Cardiac muscle cell (in vitro differentiated cells and primary cell): ENCODE measurements at regions not wholly inside any gene's neighbourhood (a gene's known extent, or its start where the extent isn't known, plus 50 kb on each side); places are given as distances from the start of the nearest gene placed in this dataset.

Source experiments
- DNase-seq, 2 donors: peaks; one replicate each; pipeline versions ENCODE4 v3.0.0 to v3.0.0-alpha.2; 2010 to 2017; ENCODE audit warnings: low read depth in 1 of 2, low spot score in 1 of 2
- H3K27ac ChIP-seq: fragments of 200-600 bp; sonication (generic); 2 replicates; pipeline ENCODE4 v1.5.1; 2016
- H3K27me3 ChIP-seq: fragments of 200-600 bp; sonication (generic); 2 replicates; pipeline ENCODE4 v1.6.0; 2016; ENCODE audit warnings: control low read depth
- H3K36me3 ChIP-seq: fragments of 200-600 bp; sonication (generic); 2 replicates; pipeline ENCODE4 v1.5.1; 2016; ENCODE audit warnings: control low read depth
- H3K4me1 ChIP-seq: fragments of 200-600 bp; sonication (generic); 2 replicates; pipeline ENCODE4 v1.8.1; 2017; ENCODE audit warnings: low read depth, mild to moderate bottlenecking, mixed run types
- H3K4me3 ChIP-seq: fragments of 200-600 bp; sonication (generic); 2 replicates; pipeline ENCODE4 v1.5.1; 2016; ENCODE audit warnings: mild to moderate bottlenecking
- H3K9me3 ChIP-seq: fragments of 200-600 bp; sonication (generic); 2 replicates; pipeline ENCODE4 v1.5.1; 2017; ENCODE audit warnings: low read depth, mild to moderate bottlenecking, control low read depth
- CTCF ChIP-seq: IDR thresholded peaks from 2 replicates; pipeline ENCODE4 v1.5.1; 2012; ENCODE audit warnings: low read depth, mild to moderate bottlenecking, low read length

- DNase-seq, result no peak
- H3K36me3 ChIP-seq, result no peaks in the 10 kb centered on the region
- H3K27ac ChIP-seq, result no peak overlapping the region
- no peaks in the 10 kb centered on the region for H3K4me1 ChIP-seq
- no peak overlapping the region for H3K4me3 ChIP-seq
- H3K9me3 ChIP-seq, result no peaks in the 10 kb centered on the region
- H3K27me3 ChIP-seq, result no peaks in the 10 kb centered on the region
- no peak for TF ChIP-seq CTCF
Measured at GRCh38 chr6:141635621-141636020, 497.1 kb upstream of the GJE1 start.

- no peaks in the 10 kb centered on the region for H3K27me3 ChIP-seq
Measured at GRCh38 chr6:141634269-141634668, 498.5 kb upstream of the GJE1 start.

GRCh38 chr6:141624301-141624700 is 508.4 kb upstream of the GJE1 start:
- H3K36me3 ChIP-seq, result no peaks in the 10 kb centered on the region
- H3K27ac ChIP-seq, result no peak overlapping the region
- H3K4me1 ChIP-seq, result no peaks in the 10 kb centered on the region
- H3K4me3 ChIP-seq, result no peak overlapping the region
- H3K9me3 ChIP-seq, result no peaks in the 10 kb centered on the region
- DNase-seq, result no peak
- no peak for TF ChIP-seq CTCF
- no peaks in the 10 kb centered on the region for H3K27me3 ChIP-seq

More at GRCh38 chr6:141634269-141634668, 498.5 kb upstream of the GJE1 start:
- no peaks in the 10 kb centered on the region for H3K9me3 ChIP-seq
- TF ChIP-seq CTCF, result no peak
- no peak for DNase-seq
- no peaks in the 10 kb centered on the region for H3K36me3 ChIP-seq
- no peak overlapping the region for H3K27ac ChIP-seq
- H3K4me1 ChIP-seq, result no peaks in the 10 kb centered on the region
- no peak overlapping the region for H3K4me3 ChIP-seq

GRCh38 chr6:141618180-141618581 is 514.5 kb upstream of the GJE1 start:
- H3K9me3 ChIP-seq, result no peaks in the 10 kb centered on the region

GRCh38 chr6:141610741-141611140 is 522.0 kb upstream of the GJE1 start:
- no peak overlapping the region for H3K27ac ChIP-seq
- H3K4me1 ChIP-seq, result no peaks in the 10 kb centered on the region
- H3K27me3 ChIP-seq, result no peaks in the 10 kb centered on the region
- DNase-seq, result peak; percentile 6 to 26
- H3K4me3 ChIP-seq, result no peak overlapping the region
- no peaks in the 10 kb centered on the region for H3K9me3 ChIP-seq
- TF ChIP-seq CTCF, result peak; percentile 40
- H3K36me3 ChIP-seq, result no peaks in the 10 kb centered on the region

More at GRCh38 chr6:141618180-141618581, 514.5 kb upstream of the GJE1 start:
- Histone ChIP-seq H3K36me3 (no peaks in the 10 kb centered on the region), H3K4me1 (no peaks in the 10 kb centered on the region), H3K27ac (no peak overlapping the region), H3K4me3 (no peak overlapping the region), H3K27me3 (no peaks in the 10 kb centered on the region)
- DNase-seq, result no peak
- no peak for TF ChIP-seq CTCF

GRCh38 chr6:141607956-141608355 is 524.8 kb upstream of the GJE1 start:
- no peak for DNase-seq
- H3K27me3 ChIP-seq, result no peaks in the 10 kb centered on the region
- H3K4me3 ChIP-seq, result no peak overlapping the region
- TF ChIP-seq CTCF, result no peak
- H3K36me3 ChIP-seq, result no peaks in the 10 kb centered on the region
- no peak overlapping the region for H3K27ac ChIP-seq
- no peaks in the 10 kb centered on the region for H3K9me3 ChIP-seq
- H3K4me1 ChIP-seq, result no peaks in the 10 kb centered on the region
